PFSK-1 (cell line): ENCODE measurements at regions not wholly inside any gene's neighbourhood (a gene's known extent, or its start where the extent isn't known, plus 50 kb on each side); places are given as distances from the start of the nearest gene placed in this dataset.

Experiments
- FOXP2 ChIP-seq: optimal IDR thresholded peaks from 2 replicates; pipeline ENCODE3; 2011; ENCODE audit warnings: borderline replicate concordance, control low read depth, inconsistent platforms; ENCODE audit not compliant: insufficient read depth; ENCODE audit errors: extremely low read length, extremely low read depth
- POLR2AphosphoS5 ChIP-seq: IDR thresholded peaks from 2 replicates; pipeline ENCODE4 v1.6.1; 2012; ENCODE audit warnings: low read depth, mild to moderate bottlenecking, control low read depth, low read length, moderate library complexity
- SIN3A ChIP-seq: IDR thresholded peaks from 2 replicates; pipeline ENCODE4 v1.6.1; 2012; ENCODE audit warnings: mild to moderate bottlenecking, low read length, moderate library complexity, borderline replicate concordance; ENCODE audit not compliant: insufficient read depth
- TAF1 ChIP-seq: IDR thresholded peaks from 2 replicates; pipeline ENCODE4 v1.6.1; 2012; ENCODE audit warnings: low read length, control low read depth, borderline replicate concordance; ENCODE audit not compliant: insufficient read depth
- TF ChIP-seq, protein P1 (sequence below), 2 experiments: IDR thresholded peaks; 2 replicates each; pipeline versions ENCODE4 v1.6.1 to v1.8.0; 2011 to 2012; ENCODE audit warnings: low read depth in 2 of 2, low read length in 2 of 2, control low read depth in 1 of 2, inconsistent platforms in 1 of 2, mild to moderate bottlenecking in 1 of 2, moderate library complexity in 1 of 2; ENCODE audit not compliant: insufficient read depth in 1 of 2

DNA sequence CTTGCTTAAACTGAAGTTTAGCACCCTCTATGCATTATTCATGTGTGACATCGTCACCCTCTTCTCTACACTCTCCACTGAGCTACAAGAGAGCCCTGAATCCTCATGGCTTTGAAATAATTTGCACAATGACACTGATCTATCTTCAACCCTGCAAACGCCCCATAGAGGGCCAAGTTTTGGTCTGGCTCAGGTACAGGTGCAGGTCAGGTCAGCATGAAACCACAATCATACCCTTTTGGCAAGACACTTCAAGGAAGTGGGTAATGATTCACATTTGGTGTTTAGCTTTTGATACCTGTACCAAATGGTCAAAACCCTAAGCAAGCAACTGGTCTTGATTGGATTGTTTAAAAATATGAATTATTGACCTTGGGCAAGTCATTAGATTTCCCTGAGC, 122.2 kb upstream of the CADM1 start:
- TF ChIP-seq POLR2AphosphoS5 (no peak), TAF1 (no peak), SIN3A (no peak), FOXP2 (no peak)
- TF ChIP-seq, protein P1, sequence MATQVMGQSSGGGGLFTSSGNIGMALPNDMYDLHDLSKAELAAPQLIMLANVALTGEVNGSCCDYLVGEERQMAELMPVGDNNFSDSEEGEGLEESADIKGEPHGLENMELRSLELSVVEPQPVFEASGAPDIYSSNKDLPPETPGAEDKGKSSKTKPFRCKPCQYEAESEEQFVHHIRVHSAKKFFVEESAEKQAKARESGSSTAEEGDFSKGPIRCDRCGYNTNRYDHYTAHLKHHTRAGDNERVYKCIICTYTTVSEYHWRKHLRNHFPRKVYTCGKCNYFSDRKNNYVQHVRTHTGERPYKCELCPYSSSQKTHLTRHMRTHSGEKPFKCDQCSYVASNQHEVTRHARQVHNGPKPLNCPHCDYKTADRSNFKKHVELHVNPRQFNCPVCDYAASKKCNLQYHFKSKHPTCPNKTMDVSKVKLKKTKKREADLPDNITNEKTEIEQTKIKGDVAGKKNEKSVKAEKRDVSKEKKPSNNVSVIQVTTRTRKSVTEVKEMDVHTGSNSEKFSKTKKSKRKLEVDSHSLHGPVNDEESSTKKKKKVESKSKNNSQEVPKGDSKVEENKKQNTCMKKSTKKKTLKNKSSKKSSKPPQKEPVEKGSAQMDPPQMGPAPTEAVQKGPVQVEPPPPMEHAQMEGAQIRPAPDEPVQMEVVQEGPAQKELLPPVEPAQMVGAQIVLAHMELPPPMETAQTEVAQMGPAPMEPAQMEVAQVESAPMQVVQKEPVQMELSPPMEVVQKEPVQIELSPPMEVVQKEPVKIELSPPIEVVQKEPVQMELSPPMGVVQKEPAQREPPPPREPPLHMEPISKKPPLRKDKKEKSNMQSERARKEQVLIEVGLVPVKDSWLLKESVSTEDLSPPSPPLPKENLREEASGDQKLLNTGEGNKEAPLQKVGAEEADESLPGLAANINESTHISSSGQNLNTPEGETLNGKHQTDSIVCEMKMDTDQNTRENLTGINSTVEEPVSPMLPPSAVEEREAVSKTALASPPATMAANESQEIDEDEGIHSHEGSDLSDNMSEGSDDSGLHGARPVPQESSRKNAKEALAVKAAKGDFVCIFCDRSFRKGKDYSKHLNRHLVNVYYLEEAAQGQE (IDR thresholded peaks at IDR 0.05; ENCODE audit: insufficient read depth in 1 of 2, low read depth in 2 of 2, low read length in 2 of 2), result no peak
